HG03060 (cell line): ENCODE measurements at regions not wholly inside any gene's neighbourhood (a gene's known extent, or its start where the extent isn't known, plus 50 kb on each side); places are given as distances from the start of the nearest gene placed in this dataset.

ENCODE experiments used
- ATAC-seq: cut with Tn5 transposase; IDR thresholded peaks from one replicate; pipeline ENCODE4 v1.9.1; 2021; ENCODE audit warnings: low read depth, moderate number of reproducible peaks; ENCODE audit not compliant: unreplicated experiment

DNA sequence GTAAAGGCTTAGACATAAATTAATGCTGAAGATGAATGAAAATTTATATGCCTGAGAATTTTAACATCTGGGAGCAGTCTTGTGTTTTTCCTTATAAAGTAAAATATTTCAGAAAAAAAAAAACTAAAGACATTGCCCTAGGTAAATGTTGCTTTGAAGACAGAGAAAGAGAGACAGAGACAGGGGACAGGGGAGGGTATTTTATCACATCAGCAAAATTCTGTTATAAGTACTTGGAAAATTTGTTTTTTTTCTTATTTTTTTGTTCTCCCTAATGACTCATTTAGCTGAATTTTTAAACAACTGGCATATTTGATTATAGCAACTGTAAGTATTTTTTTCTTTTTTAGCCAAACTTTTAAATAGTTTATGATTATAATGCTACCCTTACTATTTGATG, 1540.6 kb upstream of the GBE1 start:
- no peak for ATAC-seq

DNA sequence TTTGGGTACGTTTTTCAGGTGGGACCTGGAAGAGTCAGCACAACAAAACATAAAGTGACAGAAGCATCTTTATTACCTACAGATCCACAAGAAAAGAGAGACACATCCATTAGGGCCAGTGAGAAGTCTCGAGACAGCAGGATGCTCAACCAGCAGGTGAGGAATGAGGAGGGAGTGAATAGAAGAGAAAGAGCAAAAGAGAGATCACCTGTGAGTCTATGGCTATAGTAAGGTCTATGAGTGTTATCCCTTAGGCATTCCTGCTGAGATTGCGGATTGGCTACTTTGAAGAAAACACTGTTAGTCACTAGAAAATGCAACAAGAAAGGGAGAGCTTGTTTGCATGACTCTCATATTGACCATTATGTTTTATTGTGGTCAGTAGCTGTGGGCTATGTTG, 1556.2 kb upstream of the GBE1 start:
- ATAC-seq: no peak

DNA sequence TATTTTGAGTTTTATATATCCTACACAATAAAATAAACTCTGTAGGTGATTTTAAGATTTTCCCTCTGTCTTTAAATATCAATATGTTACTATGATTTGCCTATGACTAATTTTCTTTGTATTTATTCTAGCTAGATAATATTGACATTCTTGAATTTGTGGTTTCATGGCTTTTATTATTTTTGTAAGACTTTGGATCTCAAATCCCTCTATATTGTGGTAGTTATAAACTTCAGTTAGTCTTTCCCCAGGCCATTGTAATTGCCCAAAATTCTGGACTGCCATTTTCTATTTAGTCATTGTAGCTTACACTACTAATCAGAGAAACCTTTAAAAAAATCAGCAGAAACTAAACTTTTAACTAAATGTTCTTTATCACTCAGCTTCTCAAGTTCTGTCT, 1559.3 kb upstream of the GBE1 start:
- no peak for ATAC-seq

DNA sequence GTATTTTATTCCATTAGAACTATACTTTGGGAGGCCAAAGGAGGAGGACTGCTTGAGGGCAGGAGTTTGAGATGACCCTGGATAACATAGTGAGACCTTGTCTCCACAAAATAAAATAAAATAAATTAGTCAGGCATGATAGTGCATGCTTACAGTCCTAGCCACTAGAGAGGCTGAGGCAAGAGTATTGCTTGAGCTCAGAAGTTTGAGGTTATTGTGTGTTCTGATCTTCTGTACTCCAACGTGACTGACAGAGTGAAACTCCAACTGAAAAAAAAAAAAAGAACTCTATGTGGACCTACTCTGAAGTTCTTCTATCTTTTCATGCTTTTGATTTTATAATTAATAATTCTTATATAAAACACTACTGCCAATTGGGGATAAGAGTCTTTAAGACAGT, 1560.0 kb upstream of the GBE1 start:
- ATAC-seq: no peak

DNA sequence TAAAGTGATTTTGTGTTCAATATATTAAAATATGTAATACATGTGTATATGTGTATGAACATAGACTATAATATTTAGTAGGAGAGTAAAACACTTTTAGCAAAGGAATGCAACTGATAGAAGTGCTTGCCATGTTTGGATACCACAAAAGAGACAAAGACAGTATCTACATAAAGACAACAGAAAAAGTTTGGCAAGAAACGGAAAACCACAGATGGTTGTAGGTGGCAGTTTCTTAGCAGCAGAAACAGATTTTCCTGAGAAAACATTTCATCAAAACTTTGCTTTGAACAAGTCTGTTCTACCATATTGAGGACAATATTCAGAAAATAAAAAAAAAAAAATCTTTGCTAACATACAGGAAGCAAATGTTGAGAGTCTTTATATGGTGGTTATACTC, 1560.4 kb upstream of the GBE1 start:
- no peak for ATAC-seq

DNA sequence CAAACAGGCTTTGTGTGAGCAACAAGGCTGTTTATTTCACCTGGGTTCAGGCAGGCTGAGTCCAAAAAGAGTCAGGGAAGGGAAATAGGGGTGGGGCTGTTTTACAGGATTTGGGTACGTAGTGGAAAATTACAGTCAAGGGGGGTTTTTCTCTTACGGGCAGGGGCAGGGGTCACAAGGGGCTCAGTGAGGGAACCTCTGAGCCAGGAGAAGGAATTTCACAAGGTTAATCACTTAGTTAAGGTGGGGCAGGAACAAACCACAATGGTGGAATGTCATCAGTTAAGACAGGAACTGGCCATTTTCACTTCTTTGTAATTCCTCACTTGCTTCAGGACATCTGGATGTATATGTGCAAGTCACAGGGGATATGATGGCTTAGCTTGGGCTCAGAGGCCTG, 1592.8 kb upstream of the GBE1 start:
- no peak for ATAC-seq

DNA sequence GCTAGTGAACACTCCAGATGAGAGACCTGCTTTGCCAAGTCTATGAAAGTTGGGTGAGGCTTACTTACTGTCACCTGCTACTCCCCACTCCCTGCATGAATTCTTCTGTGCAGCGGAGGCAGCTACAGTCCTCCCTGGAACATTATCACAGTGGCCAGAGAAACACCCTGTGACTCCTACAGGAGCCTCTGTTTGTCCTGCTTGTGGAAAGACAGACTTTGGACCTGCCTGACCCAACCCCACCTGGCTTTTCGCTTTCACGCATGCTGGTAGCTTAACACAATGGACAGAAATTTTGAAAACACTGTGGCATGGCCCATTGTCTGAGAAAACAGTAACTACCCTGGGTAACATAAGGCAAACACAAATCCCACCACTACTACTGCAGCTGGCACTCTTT, 1565.5 kb upstream of the CADM2 start:
- no peak for ATAC-seq

DNA sequence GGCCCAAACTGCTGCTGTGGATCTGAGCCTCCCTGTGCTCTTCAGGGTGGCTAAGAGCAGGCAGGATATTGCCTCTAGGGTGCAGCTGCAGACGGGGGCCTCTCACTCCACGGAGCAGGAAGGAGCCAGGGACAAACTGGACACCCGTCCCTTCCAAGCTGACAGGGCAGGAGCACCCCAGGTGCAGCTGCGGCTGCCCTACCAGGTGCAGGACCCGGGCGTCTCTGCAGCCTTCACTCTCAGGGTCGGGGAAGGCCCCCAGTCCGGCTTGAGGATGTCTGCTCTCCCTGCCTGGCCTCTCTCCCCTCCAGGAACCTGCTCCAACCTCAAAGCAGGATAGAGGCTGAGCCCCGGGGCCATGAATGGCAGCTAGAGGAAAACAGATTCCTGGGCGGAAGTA, 1554.9 kb upstream of the CADM2 start:
- no peak for ATAC-seq

DNA sequence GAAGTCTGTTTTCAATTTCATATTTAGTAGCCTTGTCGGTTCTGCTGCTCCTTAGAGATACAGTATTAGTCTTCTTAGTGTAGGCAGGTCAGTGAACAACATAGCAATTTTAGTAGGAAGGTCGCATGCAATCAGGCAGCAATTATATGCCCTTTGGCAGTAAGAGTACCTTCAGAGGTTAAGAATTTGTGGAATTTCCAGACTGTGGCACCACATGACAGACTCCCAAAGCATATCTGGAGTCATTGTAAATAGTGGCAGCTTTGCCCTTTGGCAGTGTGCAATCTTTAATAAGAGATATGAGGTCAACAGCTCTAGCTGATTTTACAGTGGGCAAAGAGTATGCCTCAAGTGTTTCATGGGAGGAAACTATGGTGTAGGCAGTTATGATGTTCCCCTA, 1532.5 kb upstream of the CADM2 start:
- ATAC-seq: no peak

DNA sequence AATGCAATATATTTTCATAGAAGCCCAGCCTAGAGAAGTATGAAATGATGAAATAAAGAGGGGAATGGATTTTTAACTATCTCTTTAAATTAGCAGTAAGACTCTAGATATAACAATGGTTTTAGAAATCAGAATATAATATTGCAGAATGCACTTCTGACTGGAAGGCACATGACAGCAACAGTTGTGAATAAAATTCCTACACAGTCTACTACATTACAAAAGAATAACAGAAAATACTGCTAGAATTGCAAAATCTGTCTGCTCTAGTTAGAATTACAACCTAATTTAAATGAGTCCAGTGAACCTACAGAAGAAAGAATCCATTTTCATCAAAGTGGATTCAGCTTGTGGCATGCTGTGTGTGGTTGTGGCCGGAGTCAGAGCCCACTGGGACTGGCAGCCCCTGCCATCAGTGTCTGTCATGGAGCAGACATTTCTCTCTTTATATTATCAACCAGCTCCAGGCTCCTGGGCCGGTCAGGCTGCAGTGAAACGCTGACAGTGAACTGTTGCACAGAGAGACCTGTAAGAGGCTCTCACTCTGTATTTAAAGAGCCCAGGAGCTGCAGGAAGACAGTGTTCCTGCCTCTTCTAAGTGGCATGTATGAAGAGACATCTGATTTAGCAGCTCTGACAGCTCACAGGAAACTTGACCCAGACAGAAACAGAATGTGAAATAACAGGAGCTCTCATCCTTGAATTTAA, 1523.8 kb upstream of the CADM2 start:
- no peak for ATAC-seq

DNA sequence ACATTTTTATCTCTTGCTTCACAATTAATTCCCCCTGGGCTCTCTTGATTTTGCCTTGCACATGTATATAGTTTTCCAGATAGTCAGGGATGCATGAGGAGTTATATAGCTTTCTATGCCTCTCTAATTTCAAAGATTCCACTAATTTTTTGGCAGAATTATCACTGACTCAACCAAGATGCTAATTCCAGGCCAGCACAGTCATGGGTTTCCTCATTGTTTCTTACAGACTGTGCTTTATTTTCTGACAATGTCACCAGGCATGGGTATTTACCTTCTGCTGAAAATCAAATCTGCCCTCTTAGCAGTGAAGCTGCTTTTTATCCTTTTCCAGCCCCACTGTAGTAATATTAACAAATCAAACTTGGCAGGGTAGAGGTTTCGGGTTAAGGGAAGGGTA, 1520.6 kb upstream of the CADM2 start:
- no peak for ATAC-seq

DNA sequence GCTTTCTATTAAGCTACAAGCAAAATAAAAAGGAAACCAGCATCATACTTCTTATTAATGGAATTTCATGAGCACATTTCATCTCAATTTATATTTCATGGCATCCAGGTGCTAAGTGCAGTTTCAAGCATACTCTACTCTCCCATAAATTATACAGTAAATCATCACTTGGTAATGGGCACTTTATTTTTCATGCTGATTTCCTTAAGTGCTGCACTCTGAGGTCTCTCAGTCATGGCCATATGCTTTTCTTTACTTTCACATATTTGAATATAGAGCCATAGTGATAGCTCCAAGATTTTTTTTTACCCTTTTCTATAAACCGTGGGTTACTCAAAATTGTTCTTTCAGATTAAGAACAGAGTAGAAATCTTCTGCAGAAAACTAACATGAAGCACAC, 1505.7 kb upstream of the CADM2 start:
- ATAC-seq: no peak

DNA sequence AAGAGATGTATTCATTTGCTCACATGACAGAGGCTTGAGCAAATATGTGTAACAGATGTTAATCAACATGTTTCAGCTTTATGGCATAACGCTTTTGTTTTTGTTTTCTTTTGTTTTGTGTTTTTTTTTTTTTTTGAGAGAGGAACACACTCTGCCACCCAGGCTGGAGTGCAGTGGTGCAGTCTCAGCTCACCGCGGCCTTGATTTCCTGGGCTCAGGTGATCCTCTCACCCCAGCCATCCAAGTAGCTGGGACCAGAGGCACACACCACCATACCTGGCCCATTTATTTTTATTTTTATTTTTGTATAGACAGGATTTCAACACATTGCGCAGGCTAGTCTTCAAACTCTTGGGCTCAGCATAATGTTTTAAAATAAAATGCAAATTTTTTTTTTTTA, 1504.4 kb upstream of the CADM2 start:
- no peak for ATAC-seq

DNA sequence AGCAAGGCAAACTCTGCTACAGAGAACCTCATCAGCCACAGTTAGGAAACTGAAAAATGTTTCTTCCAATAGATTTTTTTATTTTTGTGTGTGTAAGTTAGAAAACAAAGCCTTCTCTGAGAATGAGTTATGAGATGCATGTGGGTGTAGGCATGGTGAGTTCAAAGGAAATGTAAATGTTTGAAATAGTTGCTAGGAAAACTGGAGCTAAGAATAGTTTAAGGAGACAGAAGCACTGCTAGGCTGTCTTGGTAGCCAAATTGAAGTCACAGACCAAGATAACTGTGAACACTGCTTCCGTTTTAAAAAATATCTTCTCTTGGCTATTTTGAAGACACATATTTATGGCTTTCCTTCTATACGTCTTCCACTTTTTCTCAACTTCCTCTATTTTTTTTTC, 1501.2 kb upstream of the CADM2 start:
- ATAC-seq: no peak

DNA sequence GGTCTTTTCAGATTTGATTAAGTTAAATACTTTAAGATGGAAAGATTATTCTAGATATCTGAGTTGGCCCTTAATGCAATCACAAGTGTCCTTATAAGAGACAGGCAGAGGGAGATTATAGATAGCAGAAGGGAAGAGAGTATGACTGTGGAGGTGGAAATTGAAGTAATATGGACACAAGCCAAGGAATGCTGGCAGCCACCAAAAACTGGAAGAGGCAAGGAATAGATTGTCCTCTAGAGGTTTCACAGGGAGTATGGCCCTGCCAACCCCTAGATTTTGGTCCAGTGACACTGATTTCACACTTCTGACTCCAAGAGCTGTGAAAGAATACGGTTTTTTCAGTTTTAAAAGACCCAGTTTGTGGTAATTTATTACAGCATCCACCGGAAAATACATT, 1498.7 kb upstream of the CADM2 start:
- ATAC-seq: no peak

DNA sequence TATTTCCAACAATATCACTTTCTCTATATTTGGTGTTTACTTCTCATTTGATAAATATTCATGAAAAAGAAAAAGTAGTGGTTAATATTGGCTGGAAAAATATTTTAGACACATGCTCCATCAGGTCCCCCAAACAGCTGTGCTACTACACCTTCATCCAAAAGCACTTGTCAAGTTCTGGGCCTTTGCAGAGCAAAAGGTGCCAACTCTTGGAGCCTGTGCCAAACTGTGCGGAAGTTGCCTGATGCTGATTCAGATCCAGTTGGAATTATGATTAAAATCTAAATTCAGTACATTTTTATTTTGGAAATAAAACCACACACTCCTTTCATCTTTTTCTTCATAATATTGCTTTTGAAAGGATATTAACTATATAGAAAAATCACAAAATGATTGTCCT, 1497.4 kb upstream of the CADM2 start:
- no peak for ATAC-seq

DNA sequence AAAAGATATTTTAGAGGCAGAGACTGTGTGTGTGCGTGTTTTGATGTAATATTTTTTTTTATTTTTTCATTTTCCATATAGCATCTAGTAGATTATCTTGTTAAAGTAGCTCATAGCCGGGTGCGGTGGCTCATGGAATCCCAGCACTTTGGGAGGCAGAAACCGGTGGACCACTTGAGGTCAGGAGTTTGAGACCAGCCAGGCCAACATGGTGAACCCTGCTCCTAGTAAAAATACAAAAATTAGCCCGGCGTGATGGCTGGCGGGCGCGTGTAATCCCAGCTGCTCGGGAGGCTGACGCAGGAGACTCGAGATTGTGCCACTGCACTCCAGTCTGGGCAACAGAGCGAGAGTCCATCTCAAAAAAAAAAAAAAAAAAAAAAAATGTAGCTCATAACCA, 1481.2 kb upstream of the CADM2 start:
- ATAC-seq: no peak

DNA sequence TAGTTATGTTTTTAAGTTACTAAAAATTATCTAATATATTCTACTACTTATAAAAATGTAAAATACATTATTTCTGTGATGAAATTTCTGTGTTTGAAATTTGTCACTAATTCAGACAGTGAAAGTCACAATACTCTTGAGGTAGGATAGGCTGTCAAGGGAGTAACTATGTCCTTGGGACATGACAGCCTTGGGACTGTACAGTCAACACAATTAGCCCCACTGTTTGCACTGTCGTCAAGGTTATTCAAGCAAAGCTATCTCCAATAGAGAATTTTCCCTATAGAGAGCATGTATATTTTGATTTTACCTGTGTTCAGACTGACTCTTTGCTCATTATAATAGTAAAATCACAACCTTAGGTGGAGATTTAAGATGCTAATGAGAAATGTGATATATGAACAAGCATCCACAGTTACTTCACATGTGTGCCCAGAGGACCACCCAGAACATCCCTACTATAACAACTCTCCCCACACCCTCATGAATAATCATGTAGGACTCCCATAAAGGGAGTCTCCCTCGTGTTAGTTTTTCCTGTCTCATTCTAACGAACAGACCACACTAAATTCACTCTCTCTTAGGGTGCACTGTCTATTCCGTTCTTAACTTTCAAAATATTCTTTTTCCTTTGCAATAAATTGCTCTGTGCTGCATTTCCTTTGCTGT, 1476.3 kb upstream of the CADM2 start:
- ATAC-seq: no peak

DNA sequence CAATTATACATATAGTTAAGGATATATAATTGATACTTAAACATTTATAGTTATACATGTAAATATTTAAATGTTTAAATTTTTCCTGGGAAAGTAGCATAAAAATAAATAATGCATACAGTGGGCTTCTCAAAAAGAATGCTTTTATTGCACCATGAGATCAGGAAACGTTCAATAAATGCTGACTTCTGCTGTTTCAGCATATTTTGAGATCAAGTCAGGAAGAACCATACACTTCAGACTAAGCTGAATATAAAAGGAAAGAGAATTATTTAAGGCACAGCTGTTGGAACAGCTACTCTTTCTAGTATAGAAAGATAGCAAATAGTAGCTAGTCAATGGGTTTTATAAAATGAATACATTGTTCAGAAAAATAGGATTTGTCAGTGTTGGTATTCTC, 1462.3 kb upstream of the CADM2 start:
- no peak for ATAC-seq

DNA sequence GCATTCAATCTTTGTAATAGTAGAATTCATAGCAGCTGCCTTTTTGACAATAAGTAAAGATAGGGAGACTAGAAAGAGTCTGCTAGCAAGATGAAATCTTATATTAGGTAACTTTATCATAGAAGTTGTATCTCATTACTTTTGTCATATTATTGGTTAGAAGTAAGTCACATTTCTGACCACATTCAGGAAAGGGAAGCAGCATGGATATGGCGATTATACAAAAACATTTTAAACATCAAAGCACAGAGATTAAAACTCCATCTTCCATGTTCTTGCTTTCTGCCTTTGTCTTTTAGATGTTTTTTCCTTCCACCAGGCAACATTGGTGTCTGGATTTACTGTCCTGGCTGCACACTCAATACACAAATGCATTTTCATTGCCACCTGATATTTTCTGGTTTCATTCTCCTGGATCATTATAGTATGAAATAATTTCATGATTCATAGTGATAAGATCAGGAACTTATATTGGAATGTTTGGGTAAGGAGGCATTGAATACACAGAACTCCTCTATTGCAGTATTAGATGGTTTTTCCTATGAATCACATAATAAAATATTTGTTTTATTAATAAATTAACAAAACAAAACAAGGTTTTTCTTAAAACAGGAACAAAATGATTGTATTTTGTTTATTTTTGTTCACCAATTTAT, 1460.3 kb upstream of the CADM2 start:
- no peak for ATAC-seq

DNA sequence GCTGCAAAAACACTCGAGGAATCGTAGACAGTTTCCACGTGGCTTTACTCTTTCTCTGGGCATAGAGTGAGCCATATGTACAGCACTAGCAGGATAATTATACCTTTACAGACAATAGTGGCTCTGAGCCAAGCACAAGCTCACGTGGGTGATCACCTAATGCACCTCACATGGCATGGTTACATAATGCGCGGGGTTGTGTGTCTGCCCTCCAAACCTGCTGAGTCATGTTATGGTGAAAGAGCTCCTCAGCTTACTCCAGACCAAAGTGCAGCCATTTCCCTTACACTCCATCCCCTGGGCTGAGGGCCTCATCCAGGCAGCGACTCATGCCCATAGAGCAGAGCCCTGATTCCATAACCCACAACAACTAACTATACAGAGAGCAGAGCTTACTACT, 1458.4 kb upstream of the CADM2 start:
- no peak for ATAC-seq

DNA sequence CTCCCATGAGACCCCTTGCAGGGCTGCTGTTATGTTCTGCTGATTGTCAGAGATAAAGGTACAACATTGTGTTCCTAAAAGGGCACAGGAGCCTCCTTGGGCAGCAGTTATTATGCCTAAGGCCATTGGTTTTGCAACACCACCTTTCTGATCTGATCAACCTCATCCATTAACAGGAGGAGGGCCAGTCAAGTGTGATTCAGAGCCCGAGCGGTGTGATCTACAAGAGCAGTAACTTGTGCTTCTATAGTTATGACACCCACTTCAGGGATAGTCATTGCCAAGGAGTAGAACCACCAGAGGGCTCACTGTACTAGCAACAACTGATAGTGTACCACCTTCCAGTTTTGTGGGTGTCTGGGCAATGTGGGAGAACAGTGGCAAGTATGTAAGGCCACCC, 1457.9 kb upstream of the CADM2 start:
- ATAC-seq: no peak
